ENCODE measurements at regions not wholly inside any gene's neighbourhood (a gene's known extent, or its start where the extent isn't known, plus 50 kb on each side); places are given as distances from the start of the nearest gene placed in this dataset.

DNA sequence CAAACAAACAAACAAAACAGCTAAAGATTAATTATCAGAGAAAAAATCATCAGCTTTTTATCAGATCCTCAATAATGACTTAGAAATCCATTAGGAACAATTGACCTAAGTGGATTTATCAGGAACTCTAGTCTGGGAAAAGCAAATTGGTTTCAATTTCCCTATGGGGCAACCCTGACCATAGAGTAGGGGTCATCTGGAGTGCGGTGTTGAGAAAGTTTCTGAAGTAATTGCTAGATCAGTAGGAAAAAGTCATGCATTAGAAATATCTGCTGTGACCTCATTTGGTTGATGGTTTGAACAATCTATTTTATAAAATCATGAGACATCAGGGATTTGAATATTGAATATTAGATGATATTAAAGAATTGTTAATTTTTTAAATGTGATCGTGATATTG lies 507.9 kb downstream of the TXNL1 start:
- TF ChIP-seq, protein P1, sequence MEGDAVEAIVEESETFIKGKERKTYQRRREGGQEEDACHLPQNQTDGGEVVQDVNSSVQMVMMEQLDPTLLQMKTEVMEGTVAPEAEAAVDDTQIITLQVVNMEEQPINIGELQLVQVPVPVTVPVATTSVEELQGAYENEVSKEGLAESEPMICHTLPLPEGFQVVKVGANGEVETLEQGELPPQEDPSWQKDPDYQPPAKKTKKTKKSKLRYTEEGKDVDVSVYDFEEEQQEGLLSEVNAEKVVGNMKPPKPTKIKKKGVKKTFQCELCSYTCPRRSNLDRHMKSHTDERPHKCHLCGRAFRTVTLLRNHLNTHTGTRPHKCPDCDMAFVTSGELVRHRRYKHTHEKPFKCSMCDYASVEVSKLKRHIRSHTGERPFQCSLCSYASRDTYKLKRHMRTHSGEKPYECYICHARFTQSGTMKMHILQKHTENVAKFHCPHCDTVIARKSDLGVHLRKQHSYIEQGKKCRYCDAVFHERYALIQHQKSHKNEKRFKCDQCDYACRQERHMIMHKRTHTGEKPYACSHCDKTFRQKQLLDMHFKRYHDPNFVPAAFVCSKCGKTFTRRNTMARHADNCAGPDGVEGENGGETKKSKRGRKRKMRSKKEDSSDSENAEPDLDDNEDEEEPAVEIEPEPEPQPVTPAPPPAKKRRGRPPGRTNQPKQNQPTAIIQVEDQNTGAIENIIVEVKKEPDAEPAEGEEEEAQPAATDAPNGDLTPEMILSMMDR (IDR thresholded peaks at IDR 0.05) = no peak
- TF ChIP-seq POLR2A (IDR thresholded peaks at IDR 0.05) = no peak
